ENCODE measurements at regions not wholly inside any gene's neighbourhood (a gene's known extent, or its start where the extent isn't known, plus 50 kb on each side); places are given as distances from the start of the nearest gene placed in this dataset.

- Histone ChIP-seq H3K36me3 (ENCODE audit: control insufficient read depth in 2 of 2, insufficient read depth in 1 of 2, low read length in 2 of 2) (no peaks in the 10 kb centered on the region), H3K4me1 (ENCODE audit: control insufficient read depth, insufficient read depth, low read length) (no peaks in the 10 kb centered on the region), H3K27ac (ENCODE audit: extremely low read depth, low read depth, low read length) (no peak overlapping the region), H3K4me3 (ENCODE audit: low read depth, low read length) (no peak overlapping the region), H3K9me3 (ENCODE audit: control insufficient read depth, insufficient read depth, low read depth, low read length) (no peaks in the 10 kb centered on the region)
- TF ChIP-seq ZNF560 (tag by site-specific recombination; IDR thresholded peaks at IDR 0.05; ENCODE audit: borderline replicate concordance) (no peak), ZNF169 (tag by site-specific recombination; IDR thresholded peaks at IDR 0.05) (no peak), IKZF3 (tag by site-specific recombination; IDR thresholded peaks at IDR 0.05) (no peak), ZNF830 (tag by site-specific recombination; IDR thresholded peaks at IDR 0.05; ENCODE audit: low read depth) (no peak), ZNF366 (tag by site-specific recombination; conservative IDR thresholded peaks at IDR 0.05) (no peak), ZNF548 (tag by site-specific recombination; IDR thresholded peaks at IDR 0.05) (no peak), MYNN (tag by site-specific recombination; IDR thresholded peaks at IDR 0.05; ENCODE audit: borderline replicate concordance) (no peak), SALL2 (tag by site-specific recombination; IDR thresholded peaks at IDR 0.05; ENCODE audit: borderline replicate concordance) (no peak), ZNF555 (tag by site-specific recombination; conservative IDR thresholded peaks at IDR 0.05) (no peak), ZNF561 (tag by site-specific recombination; IDR thresholded peaks at IDR 0.05; ENCODE audit: borderline replicate concordance) (no peak), SCRT2 (tag by site-specific recombination; IDR thresholded peaks at IDR 0.05) (no peak), ZNF335 (tag by site-specific recombination; conservative IDR thresholded peaks at IDR 0.05) (no peak)
- TF ChIP-seq, protein P1, sequence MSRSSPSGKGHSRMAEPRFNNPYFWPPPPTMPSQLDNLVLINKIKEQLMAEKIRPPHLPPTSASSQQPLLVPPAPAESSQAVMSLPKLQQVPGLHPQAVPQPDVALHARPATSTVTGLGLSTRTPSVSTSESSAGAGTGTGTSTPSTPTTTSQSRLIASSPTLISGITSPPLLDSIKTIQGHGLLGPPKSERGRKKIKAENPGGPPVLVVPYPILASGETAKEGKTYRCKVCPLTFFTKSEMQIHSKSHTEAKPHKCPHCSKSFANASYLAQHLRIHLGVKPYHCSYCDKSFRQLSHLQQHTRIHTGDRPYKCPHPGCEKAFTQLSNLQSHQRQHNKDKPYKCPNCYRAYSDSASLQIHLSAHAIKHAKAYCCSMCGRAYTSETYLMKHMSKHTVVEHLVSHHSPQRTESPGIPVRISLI (tag by site-specific recombination; IDR thresholded peaks at IDR 0.05) = no peak
- TF ChIP-seq, protein P2, sequence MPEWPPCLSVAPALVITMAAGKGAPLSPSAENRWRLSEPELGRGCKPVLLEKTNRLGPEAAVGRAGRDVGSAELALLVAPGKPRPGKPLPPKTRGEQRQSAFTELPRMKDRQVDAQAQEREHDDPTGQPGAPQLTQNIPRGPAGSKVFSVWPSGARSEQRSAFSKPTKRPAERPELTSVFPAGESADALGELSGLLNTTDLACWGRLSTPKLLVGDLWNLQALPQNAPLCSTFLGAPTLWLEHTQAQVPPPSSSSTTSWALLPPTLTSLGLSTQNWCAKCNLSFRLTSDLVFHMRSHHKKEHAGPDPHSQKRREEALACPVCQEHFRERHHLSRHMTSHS (tag by site-specific recombination; IDR thresholded peaks at IDR 0.05) = no peak
- ChIA-PET POLR2A (no interaction called here), CTCF (no interaction called here)
Observed at GRCh38 chr6:78380541-78380940, 486.8 kb upstream of the IRAK1BP1 start.

- H3K4me3 ChIP-seq (ENCODE audit: low read depth, low read length) = no peak overlapping the region
- TF ChIP-seq ZNF394 (tag by site-specific recombination; IDR thresholded peaks at IDR 0.05; ENCODE audit: borderline replicate concordance) = no peak
- TF ChIP-seq ZNF600 (tag by site-specific recombination; IDR thresholded peaks at IDR 0.05) = no peak
- TF ChIP-seq ZNF530 (tag by site-specific recombination; IDR thresholded peaks at IDR 0.05; ENCODE audit: low read depth) = no peak
- no peak for TF ChIP-seq ZNF768 (tag by site-specific recombination; IDR thresholded peaks at IDR 0.05)
- no peak for TF ChIP-seq ZNF561 (tag by site-specific recombination; IDR thresholded peaks at IDR 0.05; ENCODE audit: borderline replicate concordance)
- no peak for TF ChIP-seq HOXA7 (CRISPR knock-in tag; IDR thresholded peaks at IDR 0.05; ENCODE audit: borderline replicate concordance)
- no peak for TF ChIP-seq EGR2 (tag by site-specific recombination; IDR thresholded peaks at IDR 0.05; ENCODE audit: low read depth)
- TF ChIP-seq ZNF426 (tag by site-specific recombination; IDR thresholded peaks at IDR 0.05) = no peak
- TF ChIP-seq ZNF404 (tag by site-specific recombination; IDR thresholded peaks at IDR 0.05) = no peak
- no peak for TF ChIP-seq OSR2 (tag by site-specific recombination; IDR thresholded peaks at IDR 0.05)
- TF ChIP-seq ZNF239 (tag by site-specific recombination; IDR thresholded peaks at IDR 0.05) = no peak
- no peak for TF ChIP-seq SP7 (tag by site-specific recombination; IDR thresholded peaks at IDR 0.05)
- TF ChIP-seq, protein P3, sequence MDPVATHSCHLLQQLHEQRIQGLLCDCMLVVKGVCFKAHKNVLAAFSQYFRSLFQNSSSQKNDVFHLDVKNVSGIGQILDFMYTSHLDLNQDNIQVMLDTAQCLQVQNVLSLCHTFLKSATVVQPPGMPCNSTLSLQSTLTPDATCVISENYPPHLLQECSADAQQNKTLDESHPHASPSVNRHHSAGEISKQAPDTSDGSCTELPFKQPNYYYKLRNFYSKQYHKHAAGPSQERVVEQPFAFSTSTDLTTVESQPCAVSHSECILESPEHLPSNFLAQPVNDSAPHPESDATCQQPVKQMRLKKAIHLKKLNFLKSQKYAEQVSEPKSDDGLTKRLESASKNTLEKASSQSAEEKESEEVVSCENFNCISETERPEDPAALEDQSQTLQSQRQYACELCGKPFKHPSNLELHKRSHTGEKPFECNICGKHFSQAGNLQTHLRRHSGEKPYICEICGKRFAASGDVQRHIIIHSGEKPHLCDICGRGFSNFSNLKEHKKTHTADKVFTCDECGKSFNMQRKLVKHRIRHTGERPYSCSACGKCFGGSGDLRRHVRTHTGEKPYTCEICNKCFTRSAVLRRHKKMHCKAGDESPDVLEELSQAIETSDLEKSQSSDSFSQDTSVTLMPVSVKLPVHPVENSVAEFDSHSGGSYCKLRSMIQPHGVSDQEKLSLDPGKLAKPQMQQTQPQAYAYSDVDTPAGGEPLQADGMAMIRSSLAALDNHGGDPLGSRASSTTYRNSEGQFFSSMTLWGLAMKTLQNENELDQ (tag by site-specific recombination; IDR thresholded peaks at IDR 0.05; ENCODE audit: low read depth) = no peak
- TF ChIP-seq ZNF146 (tag by site-specific recombination; IDR thresholded peaks at IDR 0.05) = no peak
- TF ChIP-seq ZNF580 (tag by site-specific recombination; IDR thresholded peaks at IDR 0.05) = no peak
- no peak for TF ChIP-seq MEIS1 (CRISPR knock-in tag; IDR thresholded peaks at IDR 0.05; ENCODE audit: borderline replicate concordance)
- TF ChIP-seq ZXDB (tag by site-specific recombination; IDR thresholded peaks at IDR 0.05) = no peak
- no peak for TF ChIP-seq OVOL3 (tag by site-specific recombination; IDR thresholded peaks at IDR 0.05)
- no peak for TF ChIP-seq ZNF37A (tag by site-specific recombination; IDR thresholded peaks at IDR 0.05)
- no peak for TF ChIP-seq ZNF311 (tag by site-specific recombination; IDR thresholded peaks at IDR 0.05; ENCODE audit: borderline replicate concordance)
- no peaks in the 10 kb centered on the region for H3K9me3 ChIP-seq (ENCODE audit: control insufficient read depth, insufficient read depth, low read depth, low read length)
- no peaks in the 10 kb centered on the region for H3K4me1 ChIP-seq (ENCODE audit: control insufficient read depth, insufficient read depth, low read length)
- CTCF ChIA-PET = interaction anchor here (0.6 kb wide), 1 partner anchor 20 kb away, joined by 3 read pairs; no protein-coding TSS in a partner anchor
- POLR2A ChIA-PET = no interaction called here
- no peaks in the 10 kb centered on the region for H3K36me3 ChIP-seq (ENCODE audit: control insufficient read depth in 2 of 2, insufficient read depth in 1 of 2, low read length in 2 of 2)
- H3K27ac ChIP-seq (ENCODE audit: extremely low read depth, low read depth, low read length) = no peak overlapping the region
Observed at GRCh38 chr6:78383968-78384367, 483.4 kb upstream of the IRAK1BP1 start.

Measured in HEK293 (cell line).